GM10266 (cell line): ENCODE measurements at regions not wholly inside any gene's neighbourhood (a gene's known extent, or its start where the extent isn't known, plus 50 kb on each side); places are given as distances from the start of the nearest gene placed in this dataset.

Source experiments
- DNase-seq: peaks from one replicate; pipeline ENCODE4 v3.0.0; 2012; ENCODE audit errors: extremely low spot score
- CTCF ChIP-seq: IDR thresholded peaks from 2 replicates; pipeline ENCODE4 v1.5.1; 2012; ENCODE audit warnings: mild to moderate bottlenecking, low read depth; ENCODE audit not compliant: control insufficient read depth, insufficient read depth; ENCODE audit errors: missing control alignments

GRCh38 chr9:71483436-71483835 lies 284.9 kb downstream of the CEMIP2 start:
- TF ChIP-seq CTCF = no peak

GRCh38 chr9:71479621-71480020 lies 288.7 kb downstream of the CEMIP2 start:
- DNase-seq = no peak
- no peak for TF ChIP-seq CTCF

More at GRCh38 chr9:71483436-71483835, 284.9 kb downstream of the CEMIP2 start:
- no peak for DNase-seq

- no peak for TF ChIP-seq CTCF
- DNase-seq = no peak
These were observed 295.9 kb downstream of the CEMIP2 start for GRCh38 chr9:71472400-71472799.

- no peak for TF ChIP-seq CTCF
- DNase-seq = no peak
These were observed 302.9 kb downstream of the CEMIP2 start for GRCh38 chr9:71465392-71465791.

- no peak for TF ChIP-seq CTCF
- no peak for DNase-seq
These were observed 309.2 kb downstream of the CEMIP2 start for GRCh38 chr9:71459082-71459481.

- peak; percentile 65 for DNase-seq
- TF ChIP-seq CTCF = peak; percentile 8
These were observed 321.6 kb downstream of the CEMIP2 start for GRCh38 chr9:71446473-71447411.

GRCh38 chr9:71446106-71446472 lies 322.2 kb downstream of the CEMIP2 start:
- no peak for DNase-seq
- no peak for TF ChIP-seq CTCF
